HG02571 (cell line): ENCODE measurements at regions not wholly inside any gene's neighbourhood (a gene's known extent, or its start where the extent isn't known, plus 50 kb on each side); places are given as distances from the start of the nearest gene placed in this dataset.

Source experiments
- ATAC-seq: cut with Tn5 transposase; IDR thresholded peaks from one replicate; pipeline ENCODE4 v1.9.1; 2021; ENCODE audit warnings: mild to moderate bottlenecking, moderate library complexity; ENCODE audit not compliant: unreplicated experiment

DNA sequence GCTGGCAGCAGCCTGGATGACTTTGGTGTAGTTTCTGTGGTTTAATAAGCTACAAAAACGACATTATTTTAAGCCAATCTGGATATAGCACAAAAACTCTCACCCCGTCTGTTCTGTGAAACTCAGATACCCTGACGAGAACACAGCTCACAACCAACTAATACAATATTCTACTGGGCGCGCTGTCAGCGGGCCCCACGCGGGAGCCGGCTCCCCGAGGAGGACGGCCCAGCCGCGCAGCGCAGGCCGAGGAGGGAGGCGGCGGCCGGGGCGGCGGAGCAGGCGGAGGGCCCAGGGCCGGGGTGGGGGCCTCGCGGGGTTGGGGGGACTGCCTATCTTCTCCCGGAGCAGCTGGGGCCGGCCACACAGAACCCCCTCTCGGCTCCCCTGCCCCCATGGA, 87.2 kb upstream of the POU3F1 start:
- ATAC-seq: no peak

DNA sequence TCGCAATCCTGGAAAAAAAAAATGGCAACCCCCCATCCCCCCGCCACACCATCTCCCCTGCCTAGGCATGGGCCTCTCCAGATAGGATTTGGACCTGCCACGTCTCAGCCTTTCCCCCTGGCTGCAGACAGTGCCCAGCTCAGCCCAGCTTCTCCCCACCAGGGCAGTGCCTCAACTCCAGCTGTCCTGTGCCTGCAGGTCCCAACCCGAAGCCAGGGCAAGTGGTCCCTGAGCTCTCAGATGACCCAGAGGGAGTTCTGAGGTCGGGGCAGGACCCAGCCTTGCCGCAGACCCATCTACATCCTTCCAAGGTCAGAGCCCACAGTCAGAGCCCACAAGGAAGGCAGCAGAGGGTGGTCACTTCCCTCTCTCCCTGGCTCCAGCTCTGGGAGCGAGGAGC, 86.7 kb upstream of the POU3F1 start:
- no peak for ATAC-seq

DNA sequence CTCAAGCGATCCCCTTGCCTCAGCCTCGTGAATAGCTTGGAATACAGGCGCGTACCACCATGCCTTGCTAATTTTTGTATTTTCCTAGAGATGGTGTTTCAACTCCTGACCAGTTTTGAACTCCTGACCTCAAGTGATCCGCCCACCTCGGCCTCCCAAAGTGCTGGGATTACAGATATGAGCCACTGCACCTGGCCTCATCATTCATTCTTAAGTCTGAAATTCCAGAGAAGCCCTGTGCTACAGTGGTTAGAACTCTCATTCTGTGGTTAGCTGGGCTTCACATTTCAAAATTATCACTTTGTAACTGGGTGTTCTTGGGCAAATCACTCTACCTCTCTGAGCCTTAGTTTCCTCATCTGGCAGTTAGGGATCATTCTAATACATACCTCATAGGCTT, 86.1 kb upstream of the POU3F1 start:
- no peak for ATAC-seq

DNA sequence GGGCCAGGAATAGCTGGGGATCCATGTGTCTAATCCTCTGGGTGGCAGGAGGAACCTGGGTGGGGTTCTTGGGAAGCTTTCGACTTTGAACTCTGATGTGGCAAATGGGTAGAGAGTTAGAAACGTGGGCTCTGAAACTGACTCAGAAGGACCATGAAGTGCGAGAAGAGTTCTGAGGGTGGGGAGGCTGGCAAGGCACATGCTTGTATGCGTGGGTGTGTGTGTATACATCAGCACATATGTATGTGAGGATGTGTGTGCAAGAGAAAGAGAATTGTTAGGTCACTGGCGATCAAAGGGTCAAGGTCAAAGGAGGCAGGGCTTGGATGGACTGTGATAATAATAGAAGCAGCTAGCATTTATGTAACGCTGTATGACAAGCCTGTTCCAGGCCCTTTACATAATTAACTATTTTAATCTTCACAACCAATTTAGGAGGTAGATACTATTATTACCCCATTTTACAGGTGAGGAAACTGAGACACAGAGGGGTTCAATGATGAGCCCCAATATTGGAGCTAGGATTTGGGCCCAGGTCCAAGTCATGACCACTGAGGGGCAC, 84.5 kb upstream of the POU3F1 start:
- ATAC-seq: no peak

DNA sequence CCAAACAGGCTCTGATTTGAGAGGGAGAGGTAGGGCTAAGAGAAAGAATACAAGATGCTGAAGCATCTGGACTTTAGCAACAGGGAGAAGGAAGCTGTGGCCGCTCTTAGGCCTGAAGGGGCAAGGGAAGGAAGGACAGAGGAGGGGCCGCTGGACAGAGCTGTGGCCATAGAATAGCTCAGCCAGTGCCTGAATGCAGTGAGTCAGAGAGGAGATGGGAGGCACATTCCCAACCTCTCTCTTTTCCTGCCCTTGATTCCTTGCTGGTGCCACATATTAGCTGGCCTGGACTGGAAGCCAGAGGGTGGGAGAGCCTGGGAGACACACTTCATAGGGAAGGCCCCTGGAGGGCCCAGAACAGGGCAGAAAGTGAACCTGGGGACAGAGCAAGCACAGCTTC, 83.4 kb upstream of the POU3F1 start:
- no peak for ATAC-seq

DNA sequence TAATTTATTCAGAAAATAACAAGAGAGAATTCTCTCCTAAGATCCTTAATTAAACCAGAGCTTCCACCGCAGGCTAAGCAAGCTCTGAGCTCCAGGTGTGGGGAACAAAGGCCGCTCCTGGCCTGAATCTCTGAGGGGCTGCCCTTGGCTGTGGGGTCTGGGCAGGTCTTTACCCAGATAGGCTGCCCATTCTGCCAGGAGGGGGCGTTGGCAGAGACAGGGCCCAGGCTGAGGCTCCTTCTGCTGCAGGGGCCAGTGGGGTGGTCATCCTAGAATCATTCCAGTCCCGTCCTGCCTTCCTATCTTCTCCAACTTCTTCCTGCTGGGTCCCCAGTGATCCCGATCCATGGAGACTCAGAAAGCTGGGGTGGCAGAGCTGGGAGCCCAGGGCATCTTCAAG, 82.9 kb upstream of the POU3F1 start:
- no peak for ATAC-seq

DNA sequence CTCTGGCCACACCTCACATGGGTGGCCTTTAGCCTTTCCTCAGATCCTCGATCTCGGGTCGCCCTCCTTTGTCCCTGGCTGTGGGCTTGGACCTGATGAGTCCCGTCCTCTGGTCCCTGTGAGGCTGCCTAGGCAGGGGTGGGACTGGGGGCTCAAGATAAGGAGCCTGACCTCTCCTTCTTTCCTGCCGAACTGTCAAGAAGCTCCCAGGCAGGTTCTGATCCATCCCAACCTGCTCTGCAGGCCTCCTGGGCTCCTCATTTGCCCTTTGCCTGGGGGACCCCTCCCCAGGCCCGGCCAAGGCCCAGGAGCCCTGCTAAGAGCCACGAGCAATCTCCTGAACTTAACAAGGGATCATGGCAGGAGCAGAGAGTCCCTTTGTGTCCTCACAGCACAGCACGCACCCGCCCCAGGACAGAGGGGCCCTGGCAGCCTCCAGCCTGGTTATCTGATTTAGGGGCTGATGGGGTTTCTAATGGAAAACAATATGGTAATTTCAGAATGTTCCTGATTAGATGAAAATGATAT, 82.4 kb upstream of the POU3F1 start:
- no peak for ATAC-seq

DNA sequence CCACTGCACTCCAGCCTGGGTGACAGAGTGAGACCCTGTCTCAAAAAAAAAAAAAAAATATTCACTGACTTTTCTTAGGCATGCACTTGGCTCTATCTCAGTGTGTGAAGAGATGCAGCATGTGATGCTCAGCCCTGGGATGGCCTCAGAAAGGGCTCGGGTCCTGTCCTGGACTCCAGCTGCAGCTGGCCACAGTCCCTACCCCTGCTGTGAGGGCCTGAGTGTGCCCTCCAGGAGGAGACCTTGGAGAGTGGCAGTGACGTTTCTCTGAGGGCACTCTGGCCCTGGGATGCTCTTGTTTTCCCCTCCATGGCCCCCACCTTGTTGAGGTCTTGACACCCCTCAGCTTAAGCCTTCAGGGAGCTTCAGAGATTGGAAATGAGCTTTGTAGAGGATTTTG, 81.9 kb upstream of the POU3F1 start:
- ATAC-seq: no peak

DNA sequence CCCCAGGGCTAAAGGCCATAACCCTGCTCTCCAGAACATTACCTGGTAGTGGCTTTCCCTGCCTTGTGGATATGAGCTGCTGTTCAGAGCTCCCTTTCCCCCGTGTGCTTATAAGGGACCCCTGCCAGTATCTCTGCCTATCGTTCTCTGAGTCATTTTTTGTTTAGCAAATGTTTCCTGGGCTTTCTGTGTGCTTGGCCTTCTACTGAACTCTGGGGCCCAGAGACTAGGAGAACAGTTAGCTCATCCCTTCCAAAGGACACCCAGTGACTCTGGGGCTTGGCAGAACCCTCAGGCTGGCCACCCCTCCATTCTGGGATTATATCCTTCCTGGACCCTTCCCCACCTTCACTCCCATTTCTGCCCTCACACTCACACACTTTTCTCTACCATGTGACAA, 80.8 kb upstream of the POU3F1 start:
- no peak for ATAC-seq

DNA sequence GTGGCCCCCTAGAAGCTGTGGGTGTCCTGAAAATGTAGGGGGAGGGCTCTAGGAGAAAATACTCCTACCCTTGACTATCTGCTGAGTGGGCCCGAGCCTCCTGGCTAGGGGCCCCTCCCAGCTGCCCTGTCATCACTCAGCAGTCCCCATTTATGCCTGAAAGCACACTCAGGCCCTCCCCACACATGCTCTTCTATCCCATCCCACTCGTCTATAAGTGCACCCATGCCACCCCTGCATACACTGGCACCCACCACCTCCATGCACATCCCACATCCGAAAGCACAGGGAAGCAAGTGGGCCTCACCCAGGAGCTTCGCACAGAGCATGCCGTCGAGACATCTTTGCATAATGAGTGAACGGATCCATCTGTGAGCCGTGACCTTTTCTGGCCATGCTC, 80.4 kb upstream of the POU3F1 start:
- no peak for ATAC-seq

DNA sequence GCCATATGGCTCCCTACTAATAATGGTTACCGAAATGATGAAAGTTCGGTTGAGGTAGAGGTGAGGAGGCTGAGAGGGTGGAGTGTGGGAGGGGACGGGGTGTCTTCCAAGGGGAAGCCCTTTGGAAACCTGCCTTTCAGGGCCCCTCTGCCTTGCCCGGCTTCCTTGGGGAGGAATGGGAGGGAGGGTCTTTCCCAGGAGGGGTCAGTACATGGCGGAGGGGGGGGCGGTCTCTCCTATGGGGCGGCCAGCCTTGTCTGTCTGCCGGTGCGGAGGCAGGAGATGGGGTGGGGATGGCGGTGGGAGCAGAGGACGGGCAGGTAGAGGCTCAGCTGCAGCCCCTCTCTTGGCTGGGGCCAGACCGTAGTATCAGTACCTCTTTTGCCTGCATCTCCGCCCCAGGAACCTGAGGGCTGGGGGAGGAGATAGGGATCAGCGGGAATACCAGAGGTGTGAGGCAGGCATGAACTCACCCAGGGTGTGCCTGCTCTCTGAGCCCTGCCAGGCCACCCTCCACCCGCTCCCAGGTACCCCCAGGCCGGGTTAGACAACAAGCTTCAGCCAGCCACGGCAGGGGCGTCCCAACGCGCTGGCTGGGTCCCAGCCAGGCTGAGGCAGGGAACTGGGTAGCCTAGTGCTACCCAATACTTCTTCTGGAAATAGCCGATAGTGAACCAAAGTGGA, 79.4 kb upstream of the POU3F1 start:
- ATAC-seq: no peak

DNA sequence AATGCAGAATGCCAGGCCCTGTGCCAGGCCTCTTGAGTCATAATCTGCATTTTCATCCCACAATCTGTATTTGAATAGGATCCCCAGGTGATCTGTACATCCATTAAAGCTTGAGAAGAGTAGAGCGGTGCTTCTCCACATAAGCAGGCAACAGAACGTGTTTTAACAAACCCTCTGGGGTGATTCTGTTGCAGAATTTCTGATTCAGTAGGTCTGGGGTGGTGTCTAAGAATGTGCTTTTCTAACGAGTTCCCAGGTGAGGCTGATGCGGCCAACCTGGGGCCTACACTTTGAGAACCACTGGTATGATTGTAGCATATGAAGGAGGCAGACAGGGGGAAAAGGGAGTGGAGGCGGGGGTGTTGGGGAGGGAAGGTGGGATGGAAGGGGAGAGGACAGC, 78.4 kb upstream of the POU3F1 start:
- ATAC-seq: no peak

DNA sequence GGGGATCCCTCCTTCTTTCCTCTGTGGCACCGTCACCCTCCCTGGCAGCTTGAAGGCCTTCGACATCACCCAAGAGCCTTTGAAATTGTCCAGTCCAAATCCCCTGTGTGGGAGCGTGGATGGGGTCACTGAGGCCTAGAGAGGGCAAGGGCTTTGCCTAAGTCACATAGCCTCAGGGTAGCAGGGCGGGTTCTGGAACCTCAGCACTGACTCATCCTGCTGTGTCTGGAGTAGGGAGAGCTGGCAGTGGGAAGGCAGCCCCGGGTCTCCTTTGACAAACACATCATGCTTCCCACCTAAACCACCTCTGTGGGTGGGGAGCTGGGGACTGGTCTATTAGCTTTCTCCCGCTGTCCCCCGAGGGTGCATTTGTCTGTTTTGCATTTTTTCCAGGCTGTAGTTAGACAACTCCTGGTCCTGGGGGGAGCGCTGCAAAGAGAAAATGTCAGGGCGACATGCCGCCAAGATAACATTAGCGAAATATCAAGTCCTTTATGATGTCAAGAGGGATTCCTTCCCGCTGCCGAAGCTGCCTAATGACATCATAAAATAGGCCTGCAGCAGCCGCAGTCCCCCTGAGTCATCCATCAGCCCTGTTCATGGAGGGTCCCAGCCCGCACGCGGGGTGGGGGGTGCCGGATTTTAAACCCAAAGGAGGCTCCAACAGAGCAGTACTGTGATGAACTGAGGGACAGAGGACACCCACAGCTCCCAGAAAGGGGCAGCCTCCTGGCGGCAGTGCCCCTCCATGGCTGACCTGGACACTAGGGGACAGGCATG, 77.0 kb upstream of the POU3F1 start:
- ATAC-seq: no peak

DNA sequence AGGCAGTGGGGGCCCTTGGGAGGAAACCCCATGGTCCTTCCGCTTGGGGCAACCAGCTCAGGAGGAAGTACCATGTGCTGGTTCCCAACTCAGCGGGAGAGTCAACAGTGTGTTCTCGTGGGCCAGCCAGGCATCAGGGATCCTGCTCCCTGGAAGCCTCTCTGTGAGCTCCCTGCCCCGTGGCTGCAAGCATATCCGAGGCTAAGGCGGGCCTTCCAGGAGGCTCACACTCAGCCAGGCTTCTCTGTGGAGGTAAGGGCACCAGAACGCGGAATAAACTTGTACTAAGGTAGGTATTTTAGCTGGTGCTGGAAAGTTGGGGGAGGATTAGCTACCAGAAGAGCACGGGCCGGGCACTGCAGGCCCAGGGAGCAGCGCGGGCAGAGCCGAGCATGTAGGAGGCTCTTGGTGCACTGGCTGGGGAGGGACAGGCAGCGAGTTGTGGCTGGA, 74.7 kb upstream of the POU3F1 start:
- no peak for ATAC-seq

DNA sequence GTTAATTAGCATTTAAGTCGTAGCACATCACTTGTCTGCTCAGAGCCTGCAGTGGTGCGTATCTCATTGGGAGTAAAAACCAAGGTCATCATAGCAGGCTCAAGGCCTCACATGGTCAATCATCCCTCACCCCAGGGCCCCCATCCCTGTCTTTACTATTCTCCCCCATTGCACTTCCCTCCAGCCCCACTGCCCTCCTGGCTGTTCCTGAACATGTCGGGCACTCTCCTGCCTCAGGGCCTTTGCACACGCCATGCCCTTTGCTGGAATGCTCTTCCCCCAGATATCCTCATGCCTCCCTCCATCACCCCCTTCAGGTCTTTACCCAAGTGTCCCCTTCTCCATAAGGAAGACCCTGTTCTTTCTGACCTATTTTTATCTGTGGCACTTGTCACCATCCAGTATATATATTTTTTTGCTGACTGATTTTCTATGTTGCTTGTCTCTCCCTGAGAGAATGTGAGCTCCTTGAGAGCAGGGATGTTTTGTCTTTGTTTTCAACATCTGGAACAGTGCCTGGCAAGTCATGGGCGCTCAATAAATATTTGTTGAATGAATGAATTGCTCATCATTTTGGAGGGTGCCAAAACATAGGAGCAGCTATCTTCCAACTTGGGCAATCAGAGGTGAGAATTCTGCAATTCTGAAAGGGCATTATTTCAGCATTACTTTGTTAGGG, 74.1 kb upstream of the POU3F1 start:
- no peak for ATAC-seq

DNA sequence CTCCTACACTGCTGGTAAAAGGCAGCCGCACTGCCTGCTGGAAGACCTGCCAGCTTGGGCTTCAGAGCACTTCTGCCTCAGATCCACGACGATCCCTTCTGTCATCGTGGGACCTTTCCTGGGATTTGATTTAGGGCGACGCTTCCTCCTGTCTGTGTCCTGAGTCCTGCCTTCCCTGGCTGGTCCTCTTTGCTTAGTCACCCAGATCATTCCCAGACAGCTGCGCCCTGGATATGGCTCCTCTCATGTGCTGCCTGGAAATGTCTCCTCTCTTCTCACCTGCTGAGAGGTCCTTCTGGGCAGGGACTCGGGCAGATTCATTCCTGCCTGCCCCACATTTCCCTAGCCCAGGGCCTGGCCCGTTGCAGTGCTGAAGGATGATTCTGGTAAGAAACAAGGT, 72.4 kb upstream of the POU3F1 start:
- no peak for ATAC-seq

DNA sequence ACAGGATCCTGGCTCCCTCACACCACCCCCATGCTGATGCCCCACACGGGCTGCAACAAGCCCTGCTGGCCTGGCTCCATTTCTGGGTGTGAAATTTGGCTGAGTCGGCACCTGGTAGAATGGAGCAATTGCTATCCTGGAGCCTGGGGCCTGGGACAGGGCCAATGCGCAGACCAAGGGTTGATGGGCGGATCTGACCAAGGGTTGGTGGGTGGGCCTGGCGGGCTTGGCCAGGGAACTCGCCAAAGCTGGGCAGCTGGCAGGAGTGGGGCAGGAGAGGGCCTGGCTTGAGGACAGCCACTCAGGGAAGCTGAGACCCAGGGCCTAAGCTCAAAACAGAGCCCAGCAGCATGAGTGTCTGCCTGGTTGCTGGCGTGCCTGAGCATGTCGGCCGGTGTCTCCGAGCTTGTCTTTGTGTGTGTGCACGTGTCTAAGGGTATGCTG, 70.9 kb upstream of the POU3F1 start:
- ATAC-seq: no peak

DNA sequence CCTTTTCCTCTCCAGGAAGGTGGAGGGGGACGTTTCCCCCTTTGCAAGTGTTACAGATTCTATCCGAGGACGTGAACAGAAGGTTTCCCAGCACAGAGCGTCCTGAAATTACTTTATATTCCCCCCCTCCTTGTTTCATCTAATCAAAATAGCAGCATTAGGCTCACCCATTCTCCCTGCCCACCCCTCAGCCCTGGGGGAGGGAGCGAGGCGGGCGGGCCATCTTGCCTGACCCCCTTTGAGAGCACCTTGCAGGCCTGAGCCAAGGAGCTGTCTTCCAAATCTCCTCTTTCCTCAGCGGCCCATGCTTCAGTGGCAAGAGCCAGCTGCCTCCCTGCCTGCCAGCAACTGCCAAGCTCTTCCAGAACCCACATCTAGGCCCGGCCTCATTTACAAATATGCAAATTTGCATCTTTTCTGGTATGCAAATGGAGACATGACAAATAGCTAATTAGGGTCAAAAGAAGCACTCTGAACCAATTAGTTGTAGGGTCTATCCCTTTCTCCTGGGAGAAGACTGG, 69.1 kb upstream of the POU3F1 start:
- ATAC-seq: no peak

DNA sequence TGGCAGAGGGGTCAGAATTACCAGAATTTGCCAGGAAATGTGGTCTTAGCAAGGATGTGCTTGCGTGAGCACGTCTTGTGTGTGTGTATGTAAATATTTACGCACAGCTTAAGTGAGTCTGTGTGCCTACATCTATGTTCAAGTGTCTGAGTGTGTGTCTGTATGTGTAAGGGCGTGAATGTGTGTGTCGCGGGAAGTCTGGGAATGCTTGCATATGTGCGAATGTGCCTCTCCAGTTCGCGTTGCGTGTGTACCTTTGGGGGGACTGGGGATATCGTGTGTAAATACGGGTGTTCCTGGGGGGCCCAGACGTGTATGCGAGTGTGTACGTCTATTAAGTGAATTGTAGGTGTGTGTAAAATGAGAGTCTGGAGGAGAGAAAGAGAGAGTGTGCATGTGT, 68.6 kb upstream of the POU3F1 start:
- ATAC-seq: no peak

DNA sequence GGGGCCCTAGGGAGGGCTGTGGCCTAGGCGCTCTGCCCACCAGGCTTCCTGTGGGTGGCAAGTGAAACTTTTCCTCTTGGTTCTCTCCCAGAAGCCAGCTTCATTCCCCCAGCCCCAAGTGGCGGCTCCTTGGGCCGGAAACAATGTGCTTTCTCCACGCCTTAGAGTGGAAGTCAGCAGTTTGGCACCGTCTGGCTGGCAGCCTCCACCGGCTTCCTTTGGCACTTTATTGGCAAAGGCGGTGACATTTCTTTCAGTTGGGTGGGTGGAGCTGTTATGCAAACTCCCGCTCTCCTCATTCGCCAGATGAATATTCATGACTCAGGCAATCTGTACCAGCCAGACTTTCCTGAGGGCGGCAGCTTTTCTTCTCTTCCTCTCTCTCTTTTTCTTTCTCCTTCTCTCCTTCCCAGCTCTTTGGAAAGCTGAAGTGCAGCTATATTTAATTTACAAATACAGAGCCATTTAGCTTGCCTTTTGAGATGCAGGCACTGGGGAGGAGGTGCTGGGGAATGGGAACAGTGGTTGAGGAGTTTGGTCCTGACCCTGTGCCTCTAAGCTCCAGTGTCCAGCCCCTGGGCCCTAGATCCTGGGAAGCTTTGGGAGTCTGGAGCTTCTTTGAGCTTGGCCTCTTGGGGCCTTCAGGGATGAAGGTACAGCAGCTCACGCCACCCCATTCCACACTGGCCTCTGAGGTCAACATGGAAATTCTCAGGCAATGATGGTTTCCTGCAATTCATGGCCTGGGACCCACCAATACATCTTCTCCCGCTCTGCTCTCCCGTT, 67.8 kb upstream of the POU3F1 start:
- no peak for ATAC-seq
